Activated T-cell treated with anti-CD3 and anti-CD28 coated beads for 1 hour (primary cell): ENCODE measurements at regions not wholly inside any gene's neighbourhood (a gene's known extent, or its start where the extent isn't known, plus 50 kb on each side); places are given as distances from the start of the nearest gene placed in this dataset.

Experiments used
- DNase-seq: peaks from one replicate; pipeline ENCODE4 v3.0.0-alpha.2; 2020; ENCODE audit warnings: low read depth

DNA sequence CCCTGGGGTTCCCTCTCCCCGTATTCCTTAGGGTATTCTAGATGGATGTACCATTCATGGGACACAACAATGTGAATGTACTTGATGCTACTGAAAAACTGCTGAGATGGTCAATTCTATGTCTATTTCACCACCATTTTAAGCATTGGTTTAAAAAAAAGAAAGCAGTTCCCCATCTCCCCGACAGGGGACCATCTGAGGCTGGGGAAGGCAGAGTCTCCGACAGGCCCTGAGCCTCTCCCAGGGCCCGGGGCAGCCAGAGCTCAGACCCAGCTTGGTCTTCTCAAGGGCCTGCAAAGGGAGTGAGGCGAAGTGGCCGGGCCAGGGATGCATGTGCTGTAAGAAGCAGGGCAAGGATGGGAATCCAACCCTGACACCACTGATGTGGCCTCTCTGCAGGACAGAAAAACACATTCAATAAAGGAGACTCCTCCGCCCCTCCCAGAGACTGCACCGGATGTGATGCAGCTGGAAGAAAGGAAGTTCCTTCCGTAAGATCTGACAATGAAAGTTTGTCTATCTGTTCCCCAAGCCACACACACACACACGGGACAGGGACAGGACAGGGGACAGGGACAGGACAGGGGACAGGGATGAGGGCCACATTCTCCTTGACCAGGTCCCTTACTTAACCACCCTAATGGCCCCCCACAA is 234.1 kb downstream of the BCL11B start:
- DNase-seq = no peak

DNA sequence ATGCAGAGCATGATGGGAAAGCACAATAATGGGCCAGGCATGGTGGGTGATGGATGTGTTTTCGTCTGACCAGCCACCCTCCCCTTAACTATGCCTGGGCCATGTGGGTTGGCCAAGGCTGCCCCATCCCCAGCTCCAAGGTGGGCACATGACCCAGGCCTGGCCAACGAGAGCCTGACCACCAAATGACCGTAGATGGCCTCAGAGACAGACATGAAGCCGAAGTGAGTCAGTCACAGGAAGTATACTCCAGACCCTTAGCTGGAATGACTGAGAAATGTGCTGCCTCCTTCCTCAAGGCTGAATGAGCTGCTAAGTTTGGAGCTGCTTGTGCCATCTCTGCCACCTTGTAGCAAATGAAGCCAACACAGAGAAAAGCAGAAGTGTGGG is 233.6 kb downstream of the BCL11B start:
- DNase-seq = no peak

GRCh38 chr14:99039331-99040041 is 232.5 kb downstream of the BCL11B start:
- no peak for DNase-seq

DNA sequence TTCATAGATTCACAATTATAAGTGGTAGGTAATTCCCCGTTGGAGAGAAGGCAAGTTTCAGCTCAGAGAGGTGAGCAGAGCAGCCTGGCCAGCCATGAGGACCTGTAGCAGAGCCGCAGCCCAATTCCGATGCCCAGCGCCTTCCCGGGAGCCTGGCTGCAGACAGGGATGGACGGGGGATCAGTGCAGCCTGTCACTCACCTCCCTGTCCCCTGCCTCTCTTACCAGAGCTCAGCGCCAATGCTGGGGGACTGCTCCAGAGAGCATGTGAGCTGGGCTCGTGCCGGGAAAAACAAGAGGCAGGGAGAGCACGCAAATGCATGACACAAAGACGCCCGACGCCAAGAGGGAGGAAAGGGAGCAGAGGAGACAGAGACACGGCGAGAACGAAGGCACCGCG is 231.9 kb downstream of the BCL11B start:
- DNase-seq = no peak

GRCh38 chr14:99040711-99041110 is 231.3 kb downstream of the BCL11B start:
- no peak for DNase-seq

DNA sequence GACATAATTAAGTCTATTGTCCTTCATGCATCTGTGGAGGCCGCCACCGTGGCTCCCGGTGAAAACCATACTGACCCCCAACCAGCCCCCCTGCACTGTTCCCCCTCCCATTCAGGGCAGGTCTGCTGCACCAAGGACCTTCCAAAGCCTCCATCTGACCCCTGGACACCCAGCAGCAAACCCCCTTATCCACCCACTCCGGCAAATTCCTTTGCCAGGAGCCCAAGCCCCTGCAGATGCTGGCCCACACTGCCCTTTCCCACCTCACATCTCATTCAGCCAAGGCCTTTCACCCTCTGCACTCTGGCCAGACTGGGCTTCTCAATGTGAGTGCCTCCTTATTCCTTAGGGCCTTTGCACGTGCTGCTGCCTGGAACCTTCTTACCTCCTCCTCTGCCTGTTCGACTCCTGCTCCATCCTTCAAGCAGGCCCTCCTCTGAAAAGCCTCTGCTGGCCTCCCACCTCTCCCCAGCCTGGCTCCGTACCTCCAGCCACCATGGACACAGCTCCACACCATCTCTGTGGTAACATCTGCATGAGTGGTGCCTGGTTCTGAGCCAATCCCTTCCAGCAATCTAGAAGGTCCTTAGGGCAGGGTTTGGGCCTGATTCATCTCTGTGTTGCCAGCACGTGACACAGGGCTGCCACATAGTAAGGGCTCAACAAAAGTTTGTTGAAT is 230.7 kb downstream of the BCL11B start:
- no peak for DNase-seq

DNA sequence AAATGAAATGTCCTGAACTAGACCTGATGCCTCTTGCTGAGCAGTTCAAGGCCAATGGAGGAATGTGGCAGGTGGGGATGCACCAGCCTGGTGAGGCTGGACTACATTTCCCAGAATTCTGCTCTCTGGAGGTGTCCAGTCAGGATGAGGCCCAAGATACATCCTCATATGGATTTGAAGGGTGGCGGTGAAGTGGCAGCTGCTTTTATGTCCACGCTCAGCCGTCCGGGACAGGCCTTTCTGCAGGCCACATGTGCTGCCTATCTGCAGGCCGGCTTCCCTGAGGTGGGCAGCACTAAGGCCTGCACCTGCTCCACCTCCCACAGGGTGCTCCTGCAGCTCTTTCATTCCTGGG is 230.2 kb downstream of the BCL11B start:
- DNase-seq = no peak

DNA sequence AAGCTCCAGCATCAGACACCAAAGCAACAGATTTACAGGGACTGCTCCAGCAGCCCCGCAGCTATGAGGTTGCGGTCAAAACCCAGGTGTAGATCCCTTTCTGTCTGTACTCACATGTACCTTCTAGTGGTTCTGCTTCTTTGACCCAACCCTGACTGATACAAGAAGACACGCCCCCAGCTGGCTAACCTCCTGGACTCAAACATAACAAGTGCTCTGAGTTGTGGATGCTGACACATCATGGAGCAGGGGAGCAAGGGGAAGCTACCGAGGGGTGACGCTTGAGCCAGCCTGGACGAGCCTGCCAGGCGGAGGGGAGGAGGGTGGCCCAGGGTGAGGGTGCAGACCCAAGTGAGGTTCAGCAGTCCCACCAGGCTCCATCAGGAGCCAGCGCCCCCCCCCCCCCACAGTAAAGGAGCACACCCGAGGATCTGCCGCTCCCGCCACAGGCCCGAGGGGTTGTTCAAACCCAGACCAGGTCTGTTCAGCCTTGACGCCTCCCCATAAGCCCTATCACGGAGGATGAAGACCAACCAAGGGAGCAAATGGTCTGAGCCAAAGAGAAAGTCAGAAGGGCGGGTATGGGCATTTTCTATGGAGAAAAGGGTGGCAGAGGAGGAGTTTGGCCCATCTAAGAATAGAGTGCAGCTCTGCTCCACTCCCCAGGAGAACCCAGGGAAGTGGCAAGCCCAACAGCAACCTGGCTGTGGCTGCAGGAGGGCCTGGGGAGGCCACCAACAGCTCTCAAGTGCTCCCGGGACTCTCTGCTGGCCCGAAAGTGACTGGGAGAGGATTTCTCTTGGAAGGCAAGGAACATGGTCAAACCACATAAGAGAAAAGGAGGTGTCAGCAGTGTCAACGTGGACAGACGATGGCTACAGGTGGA is 229.4 kb downstream of the BCL11B start:
- DNase-seq = no peak

GRCh38 chr14:99043267-99043615 is 228.8 kb downstream of the BCL11B start:
- DNase-seq = no peak

DNA sequence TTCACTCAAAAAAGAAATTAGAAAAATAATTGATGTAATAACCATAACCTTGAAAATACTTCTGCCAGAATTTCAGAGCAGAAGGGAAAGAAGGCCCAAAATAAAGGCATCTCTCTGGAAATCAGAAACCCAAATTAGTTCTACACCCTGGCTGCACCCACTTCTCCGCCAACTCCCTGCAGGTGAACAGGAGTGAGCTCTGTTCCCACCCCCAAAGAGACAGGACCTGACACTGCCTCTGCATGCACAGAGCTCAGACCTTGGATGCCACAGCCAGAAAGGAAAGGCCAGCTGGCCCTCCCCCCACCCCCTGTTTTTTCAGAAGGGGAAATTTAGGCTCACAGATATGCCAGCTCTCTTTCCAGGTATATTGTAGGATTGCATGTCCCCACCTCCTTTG is 228.2 kb downstream of the BCL11B start:
- DNase-seq = no peak

DNA sequence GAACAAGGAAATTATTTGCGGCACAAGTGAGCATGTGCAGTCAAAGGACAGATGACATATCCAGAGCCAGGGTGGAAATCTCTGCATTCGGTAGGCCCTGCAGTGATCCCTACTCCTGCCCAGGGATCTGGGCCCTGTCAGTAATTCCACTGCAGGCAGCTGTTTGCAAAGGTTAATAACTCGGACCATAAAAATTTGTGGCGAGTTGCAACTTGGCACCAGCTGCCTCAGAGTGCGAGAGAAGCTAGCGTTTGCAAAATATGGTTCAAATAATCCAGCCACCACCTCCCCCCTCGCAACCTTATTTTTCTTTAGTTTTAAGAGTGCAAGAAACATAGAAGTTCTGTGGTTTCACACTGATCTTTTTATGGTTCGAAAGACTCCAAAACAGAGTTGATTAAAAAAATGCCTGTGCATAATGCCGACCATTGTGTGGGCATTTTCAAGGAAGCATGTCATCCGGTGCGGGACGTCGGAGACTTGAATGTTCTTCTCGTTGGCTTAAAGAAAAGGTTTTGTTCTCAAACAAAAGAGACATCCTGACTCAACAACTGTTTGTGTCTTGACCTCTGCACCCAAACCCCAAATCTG is 224.5 kb downstream of the BCL11B start:
- DNase-seq = no peak

DNA sequence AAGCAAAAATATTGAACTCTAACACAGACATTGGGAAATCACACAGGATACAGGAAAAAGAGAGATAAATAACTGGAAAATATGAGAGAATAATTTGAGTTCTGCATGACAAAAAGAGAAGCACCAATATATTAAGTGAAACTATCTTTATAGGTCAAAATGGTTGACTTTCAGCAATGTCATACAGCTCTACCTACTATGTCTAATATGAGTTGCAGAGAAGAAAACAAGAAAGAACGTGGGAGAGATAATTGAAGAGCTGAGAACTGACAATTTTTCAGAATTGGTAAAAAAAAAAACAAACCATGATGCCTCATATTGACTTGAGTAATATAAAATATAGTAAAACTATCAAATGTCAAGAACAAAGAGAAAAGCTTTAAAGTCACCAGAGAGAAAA is 221.7 kb downstream of the BCL11B start:
- DNase-seq = no peak

DNA sequence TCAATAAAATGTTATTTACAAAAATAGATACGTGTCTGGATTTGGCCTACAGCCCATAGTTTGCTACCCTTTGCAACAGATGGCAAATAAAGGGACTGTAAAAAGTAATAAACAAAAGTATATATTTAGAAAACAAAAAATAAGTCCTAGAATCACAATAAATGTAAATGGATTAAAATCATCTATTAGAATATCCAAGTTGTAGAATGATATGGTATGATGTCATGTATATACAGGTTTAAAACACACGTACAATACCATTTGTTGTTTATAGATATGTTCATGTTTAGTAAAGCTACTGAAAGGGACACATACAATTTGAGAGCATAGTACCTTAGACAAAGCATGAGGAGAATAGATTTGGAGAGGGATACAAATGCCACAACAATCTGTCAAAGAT is 219.5 kb downstream of the BCL11B start:
- DNase-seq = no peak

DNA sequence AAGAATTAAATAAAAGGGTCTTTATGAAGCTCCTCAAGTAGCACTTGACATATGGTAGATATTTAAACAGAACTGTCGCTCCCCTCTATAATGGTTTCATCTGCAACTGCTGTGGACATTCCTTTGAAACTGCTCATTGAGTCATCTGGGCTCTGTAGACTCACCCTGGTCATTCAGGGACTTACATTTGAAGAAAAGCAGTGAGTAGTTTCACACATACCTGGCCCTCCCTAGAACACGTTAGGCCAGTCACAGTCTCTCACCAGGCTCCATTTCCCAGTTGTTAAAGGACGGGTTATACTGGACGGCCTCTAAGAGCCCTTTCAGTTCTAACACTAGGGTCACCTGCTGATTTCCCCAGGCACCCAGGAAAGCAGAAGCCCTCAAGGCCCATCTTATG is 217.0 kb downstream of the BCL11B start:
- no peak for DNase-seq

GRCh38 chr14:99055816-99056215 is 216.2 kb downstream of the BCL11B start:
- no peak for DNase-seq

GRCh38 chr14:99057576-99058083 is 214.4 kb downstream of the BCL11B start:
- DNase-seq = no peak

DNA sequence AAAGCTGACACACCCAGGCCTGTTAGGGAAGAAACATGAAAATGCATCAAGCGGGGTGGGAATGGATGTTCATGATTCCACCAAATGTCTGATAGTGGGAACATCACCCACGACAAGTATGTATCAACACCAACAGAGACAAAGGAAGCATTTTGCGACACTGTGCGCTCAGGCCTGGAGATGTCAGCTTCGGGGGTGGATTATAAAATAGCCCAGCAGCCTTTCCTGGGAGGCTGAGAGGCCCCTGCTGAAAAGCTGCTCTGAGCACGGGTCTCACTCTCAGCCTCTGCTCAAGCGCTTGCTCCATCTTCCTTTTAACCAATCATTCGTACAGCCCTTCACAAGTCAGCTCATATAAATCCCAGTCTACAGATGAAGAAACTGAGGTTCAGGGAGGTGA is 213.5 kb downstream of the BCL11B start:
- DNase-seq = no peak

GRCh38 chr14:99062216-99062615 is 209.8 kb downstream of the BCL11B start:
- no peak for DNase-seq

DNA sequence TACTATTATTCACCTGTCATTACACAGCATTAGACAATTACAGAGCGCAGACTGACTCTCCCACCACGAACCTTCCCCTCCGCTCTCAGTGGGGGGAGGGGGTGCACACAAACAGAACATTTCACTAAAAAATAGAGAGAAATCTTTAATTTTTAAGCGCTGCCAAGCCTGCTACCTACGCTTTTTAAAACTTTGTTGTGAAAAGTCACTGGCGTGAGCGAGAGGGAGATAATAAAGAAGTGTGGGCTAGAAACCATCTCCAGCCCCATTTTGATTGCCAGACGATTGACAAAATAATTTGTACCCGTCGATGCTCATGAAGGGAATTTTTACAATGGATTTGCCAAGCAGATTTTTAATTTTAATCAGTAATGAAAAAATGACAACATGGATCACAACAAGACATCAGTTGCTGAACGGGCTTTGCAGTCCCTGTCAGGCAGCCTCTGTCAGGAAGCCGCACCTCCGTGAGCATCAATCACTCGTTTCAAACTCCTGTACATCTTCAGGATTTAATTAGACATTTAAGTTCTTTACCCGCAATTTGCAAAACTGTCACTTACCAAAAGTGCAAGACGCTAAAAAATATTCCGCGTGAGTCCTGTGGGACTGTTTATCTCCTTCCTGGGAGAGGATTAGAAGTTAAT is 209.1 kb downstream of the BCL11B start:
- DNase-seq = no peak

DNA sequence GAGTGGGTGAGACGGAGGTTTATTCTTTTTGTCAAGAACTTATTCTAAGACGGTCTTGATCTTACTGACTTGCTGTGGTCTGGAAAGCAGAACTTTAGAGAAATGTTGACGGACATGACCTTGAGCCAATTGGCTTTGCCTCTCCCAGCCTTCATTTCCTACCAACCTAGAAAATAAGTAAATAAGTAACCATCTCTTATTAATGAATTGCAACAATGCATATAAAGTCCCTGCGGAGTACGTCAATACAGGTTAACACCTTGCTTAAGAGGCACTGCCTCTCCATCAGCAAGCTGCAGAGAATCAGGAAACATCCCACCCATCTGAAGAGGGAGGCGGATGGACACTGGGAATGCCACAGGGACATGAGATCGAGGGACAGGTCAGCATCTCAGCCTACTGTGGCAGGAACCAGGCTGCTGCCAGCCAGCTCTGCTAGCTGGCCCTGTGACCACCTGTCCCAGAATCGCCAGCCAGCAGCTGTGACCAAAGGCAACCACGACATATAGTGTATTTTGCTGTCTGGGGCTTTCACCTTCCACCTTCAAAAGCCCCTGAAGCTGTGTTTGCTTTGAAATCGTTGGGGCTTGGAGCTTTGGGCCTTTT is 208.3 kb downstream of the BCL11B start:
- DNase-seq = no peak
